ENCODE measurements at regions not wholly inside any gene's neighbourhood (a gene's known extent, or its start where the extent isn't known, plus 50 kb on each side); places are given as distances from the start of the nearest gene placed in this dataset.
A peak's percentile ranks its signal among the peaks of the same experiment; 100 is the strongest.
"Not testable (repeated sequence)": the region's sequence is repeated elsewhere in the genome, so short reads cannot be mapped to it uniquely, and the experiment has no call there.

GRCh38 chr11:130979386-130979972 lies 63.2 kb upstream of the SNX19 start:
- peak in 2 of 3 experiments; percentile 3 to 35 for DNase-seq

DNA sequence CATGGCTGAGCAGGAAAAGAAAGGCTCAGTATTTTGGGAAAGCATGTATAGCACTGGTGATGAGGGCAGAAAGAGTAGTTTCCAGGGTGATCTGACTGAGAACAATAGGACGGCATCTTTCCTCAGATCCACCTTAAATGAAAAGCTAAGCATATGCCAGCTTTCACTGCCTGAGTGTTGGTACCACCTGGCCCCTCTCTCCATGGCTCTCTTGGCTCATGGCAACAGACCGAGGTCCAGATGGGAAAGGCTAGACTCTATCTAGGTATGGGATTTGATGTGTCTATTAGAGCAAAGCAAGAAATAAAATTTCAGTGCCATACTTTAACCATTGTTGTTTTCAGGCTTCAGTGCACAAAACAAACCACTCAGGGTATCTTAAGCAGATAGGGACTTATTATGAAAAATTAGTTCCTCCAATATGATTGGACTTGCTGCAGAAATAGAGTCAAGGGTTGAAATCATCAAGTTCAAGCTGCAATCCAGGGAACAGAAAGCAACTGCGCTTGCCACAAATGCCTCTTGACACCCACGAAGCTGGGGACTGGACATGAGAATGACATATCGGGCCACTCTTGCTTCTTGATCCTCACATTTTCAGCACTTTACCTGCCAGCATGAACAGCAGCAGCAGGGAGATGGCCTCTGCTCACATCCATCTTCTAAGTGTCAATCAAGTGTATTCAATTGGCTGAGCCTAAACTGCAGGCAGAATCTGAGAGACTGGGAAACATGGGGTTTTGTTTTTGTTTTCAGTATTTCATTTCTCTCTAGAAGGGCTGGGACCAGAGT lies 64.0 kb upstream of the SNX19 start:
- no peak for DNase-seq

DNA sequence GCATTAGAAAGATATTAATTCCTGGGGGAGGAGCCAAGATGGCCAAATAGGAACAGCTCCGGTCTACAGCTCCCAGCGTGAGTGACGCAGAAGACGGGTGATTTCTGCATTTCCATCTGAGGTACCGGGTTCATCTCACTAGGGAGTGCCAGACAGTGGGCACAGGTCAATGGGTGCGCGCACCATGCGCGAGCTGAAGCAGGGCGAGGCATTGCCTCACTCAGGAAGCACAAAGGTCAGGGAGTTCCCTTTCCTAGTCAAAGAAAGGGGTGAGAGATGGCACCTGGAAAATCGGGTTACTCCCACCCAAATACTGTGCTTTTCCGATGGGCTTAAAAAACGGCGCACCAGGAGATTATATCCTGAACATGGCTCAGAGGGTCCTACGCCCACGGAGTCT lies 68.0 kb upstream of the SNX19 start:
- DNase-seq = not testable (repeated sequence)

DNA sequence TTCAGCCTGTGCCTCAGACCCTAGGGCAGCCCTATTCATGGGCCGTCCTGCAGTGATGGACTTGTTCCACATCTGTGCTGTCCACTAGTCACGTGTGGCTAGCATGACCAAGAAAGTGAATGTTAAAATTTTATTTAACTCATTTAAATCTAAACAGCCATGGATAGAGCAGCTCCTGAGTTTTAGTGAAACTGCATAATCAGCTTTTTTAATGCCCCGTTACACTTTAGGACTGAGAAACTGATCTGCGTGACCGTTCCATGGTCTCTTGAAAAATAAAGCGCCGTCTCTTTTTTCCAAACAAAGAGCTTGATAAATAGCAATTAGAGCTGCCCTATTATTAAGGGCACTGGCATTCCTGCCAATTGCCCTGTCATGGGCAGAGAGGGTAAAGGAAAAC lies 76.5 kb upstream of the SNX19 start:
- DNase-seq = peak in 2 of 3 experiments; percentile 33 to 72

DNA sequence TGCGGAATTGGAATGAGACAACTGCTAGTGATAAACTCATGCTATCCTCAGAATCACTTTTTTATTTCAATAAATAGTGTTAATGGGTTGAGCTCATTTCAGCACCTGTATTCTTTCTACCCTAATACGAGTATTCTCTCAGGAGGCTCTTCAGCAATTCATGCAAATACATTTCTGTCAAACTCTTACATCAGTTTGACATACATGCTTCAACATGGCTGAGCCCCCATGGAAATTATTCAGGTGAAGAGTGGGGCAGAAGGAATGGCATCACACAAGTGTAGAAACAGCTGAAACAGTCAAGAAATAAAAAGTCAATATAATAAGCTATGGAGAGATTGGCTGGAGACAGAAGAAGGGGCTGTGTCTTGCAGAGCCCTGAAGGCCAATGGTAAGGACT lies 77.8 kb upstream of the SNX19 start:
- no peak for DNase-seq

DNA sequence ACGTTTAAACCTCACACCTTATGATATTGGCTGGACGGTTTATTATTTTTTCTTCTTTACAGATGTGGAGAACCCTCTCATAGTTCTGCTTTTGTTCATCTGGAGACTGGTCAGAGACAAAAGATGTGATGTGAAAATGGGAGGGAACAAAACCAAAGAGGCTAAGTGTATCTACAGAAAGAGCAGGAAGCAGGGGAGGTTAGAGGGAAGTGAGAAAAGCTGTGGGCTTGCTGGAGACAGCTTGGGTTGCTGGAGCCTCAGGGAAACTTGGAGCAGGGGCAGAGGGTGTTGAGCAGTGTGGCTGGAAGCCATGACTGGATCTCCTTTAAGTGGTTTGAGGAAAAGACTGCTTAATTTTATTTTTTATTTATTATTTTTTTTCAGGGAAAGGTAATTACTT lies 79.0 kb upstream of the SNX19 start:
- DNase-seq = no peak

- DNase-seq = peak in 2 of 3 experiments; percentile 40 to 93
These were observed 81.0 kb upstream of the SNX19 start for GRCh38 chr11:130997278-130997677.

- DNase-seq = no peak
These were observed 82.8 kb upstream of the SNX19 start for GRCh38 chr11:130999086-130999485.

DNA sequence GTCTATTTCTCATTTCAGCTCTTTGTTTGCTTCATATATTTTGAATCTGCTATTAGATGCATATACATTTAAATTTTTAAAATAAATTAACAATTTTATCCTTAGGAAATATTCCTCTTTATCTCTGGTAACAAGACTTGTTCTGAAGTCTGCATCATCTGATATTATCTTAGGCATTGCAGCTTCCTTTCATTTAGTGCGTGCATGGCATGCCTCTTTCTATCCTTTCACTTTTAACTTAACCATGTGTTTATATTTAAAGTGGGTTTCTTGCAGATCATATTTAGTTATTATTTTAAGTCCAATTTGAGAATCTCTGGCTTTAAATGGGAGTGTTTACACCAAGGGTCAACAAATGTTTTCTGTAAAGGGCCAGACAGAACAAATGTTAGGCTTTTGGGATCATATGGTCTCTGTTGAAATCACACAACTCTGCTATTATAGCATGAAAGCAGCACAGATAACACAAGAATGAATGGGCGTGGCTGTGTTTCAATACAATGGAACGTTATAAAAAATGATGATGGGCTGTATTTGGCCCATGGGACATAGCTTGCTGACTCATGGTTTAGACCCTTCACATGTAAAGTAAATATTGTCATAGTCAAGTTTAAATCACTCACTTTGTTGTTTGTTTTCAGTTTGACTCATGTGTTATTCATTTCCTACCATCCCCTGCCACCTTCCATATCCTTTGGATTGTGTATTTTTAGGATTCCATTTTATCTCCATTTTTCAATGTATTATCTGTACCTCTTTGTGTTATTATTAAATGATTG lies 83.9 kb upstream of the SNX19 start:
- DNase-seq = peak in 1 of 3 experiments; percentile 28

- no peak for DNase-seq
These were observed 85.9 kb upstream of the SNX19 start for GRCh38 chr11:131002145-131002544.

DNA sequence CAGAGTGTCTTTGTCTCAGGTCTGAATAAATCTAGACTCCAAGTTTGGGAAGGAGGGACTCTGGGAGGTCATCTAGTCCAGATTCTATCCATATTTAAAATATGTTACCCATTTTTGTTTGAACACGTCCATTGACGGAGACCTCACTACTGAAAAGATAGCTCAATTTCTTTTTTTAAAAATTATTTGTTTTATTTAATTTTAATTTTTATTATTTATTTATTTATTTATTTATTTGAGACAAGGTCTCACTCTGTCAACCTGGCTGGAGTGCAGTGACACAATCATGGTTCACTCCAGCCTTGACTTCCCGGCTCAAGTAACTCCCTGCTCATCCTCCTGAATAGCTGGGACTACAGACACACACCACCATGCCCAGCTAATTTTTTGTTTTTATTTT lies 89.5 kb upstream of the SNX19 start:
- no peak for DNase-seq

DNA sequence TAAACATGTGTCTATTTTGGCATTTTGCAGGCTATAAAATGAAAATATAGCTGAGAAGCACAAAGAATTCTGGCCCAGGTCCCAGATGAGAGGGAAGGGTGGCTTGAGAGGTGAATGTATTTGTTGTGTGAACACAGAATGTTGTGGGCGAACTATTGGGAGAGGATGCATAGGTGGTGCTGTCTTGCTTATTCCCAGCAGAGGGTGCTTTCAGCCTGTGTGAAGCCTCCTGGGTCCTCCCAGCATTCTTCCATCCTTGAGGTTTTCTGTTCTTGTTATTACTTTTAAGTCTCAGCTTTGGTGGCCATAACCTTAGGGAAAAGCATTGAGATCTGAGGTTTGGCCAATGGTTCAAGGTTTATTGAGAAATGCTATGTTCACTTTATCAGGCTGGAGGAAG lies 108.7 kb upstream of the SNX19 start:
- DNase-seq = peak in 1 of 3 experiments; percentile 40

DNA sequence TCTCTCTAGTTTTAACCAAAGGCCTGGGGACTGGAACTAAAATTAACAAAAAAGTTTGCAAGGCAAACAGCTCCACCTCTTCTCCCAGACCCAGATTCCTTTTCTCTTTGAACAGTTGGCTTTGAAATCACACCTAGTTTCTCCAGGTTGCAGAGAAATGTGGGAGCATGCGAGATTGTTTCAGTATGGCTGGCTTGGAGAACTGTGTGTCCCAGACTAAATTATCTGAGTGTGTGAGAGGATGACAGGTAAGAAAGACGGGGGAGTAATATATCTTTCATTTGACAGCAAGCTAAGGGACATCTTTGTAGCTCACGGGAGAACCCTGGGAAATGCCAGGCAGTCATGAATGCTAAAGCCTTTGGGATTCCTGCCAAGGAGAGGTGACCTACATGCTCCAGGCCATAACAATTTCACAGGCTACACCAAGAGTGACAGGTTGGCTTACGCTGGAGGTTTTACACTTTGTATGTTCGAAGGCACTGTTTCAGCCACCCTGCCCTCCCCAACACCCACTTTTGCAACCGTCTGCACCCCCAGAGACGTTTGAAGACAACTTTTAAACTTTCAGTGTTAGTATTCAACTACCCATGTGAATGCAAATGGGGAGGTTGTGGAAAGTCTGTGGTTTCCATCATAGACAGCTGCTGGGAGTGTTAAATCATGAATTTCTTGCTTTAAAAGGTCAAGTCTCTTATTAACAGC lies 109.3 kb upstream of the SNX19 start:
- no peak for DNase-seq

- no peak for DNase-seq
These were observed 111.2 kb upstream of the SNX19 start for GRCh38 chr11:131027491-131027890.

DNA sequence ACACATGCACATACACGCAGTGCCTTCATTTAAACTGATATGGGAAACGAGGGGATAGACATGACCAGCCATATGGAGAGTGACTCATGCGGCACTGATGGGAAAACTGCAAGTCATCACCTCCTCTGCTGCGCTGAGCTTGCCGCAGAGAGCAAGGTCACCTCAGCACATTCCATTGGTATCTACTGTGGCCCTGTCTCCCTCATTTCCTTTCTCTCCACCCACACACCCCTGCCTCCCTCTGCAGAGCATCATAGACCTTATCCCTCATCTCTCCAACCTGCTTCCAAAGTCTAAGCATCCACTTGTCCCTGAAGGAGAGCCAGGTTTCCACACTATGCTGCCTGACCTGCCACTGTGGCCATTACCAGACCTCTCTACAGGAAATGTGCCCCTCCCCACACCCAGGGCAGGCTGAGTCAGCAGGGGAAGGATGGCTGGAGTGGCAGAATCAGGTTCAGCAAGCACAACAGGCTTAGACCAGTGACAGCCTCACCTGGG lies 116.9 kb upstream of the SNX19 start:
- no peak for DNase-seq

DNA sequence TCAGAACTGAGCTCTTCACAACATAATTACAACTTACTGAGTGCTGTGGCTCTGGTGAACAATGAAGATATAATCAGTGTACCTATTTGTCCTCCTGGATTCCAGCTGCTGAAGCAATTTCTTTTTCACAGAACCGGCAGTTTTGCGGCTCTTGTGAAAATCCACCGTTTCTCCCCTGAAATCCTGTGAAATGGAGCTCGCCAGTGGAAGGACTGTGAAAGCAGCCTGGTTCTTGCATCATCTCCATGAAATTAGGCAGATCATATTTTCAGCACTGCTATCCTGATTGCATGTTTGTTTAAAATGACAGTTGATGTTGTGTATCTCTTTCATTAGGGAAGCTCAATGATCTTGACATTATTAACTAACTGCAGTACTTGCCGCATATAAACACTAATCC lies 120.2 kb upstream of the SNX19 start:
- DNase-seq = peak in 2 of 3 experiments; percentile 28 to 66

- no peak for DNase-seq
These were observed 121.6 kb upstream of the SNX19 start for GRCh38 chr11:131037873-131038272.

GRCh38 chr11:131038597-131038996 lies 122.3 kb upstream of the SNX19 start:
- DNase-seq = peak in 1 of 3 experiments; percentile 23

- DNase-seq = no peak
These were observed 125.2 kb upstream of the SNX19 start for GRCh38 chr11:131041331-131042040.

GRCh38 chr11:131042041-131042390 lies 125.7 kb upstream of the SNX19 start:
- no peak for DNase-seq

- no peak for DNase-seq
These were observed 127.0 kb upstream of the SNX19 start for GRCh38 chr11:131043251-131043650.

DNA sequence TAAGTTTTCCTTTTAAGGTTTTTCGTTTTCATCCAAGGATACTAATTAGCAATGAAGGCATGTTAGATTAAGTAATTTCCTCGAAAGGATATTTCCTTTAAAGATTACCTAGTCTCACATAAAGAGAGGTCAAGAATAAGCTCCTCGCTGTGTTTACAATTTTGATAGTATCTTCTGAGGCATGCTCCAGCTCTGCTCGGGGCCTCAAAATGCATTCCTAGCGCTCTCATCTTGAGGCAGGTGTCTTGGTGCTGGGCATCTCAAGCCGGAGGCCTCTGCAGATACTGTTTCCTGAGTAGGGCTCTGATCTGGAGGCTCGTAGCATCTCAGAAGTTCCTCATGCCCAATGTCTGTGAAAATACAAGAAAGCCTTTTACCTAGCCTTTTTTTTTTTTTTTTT lies 128.6 kb upstream of the SNX19 start:
- no peak for DNase-seq
